Right lobe of liver (tissue), 6 donors: ENCODE measurements at regions not wholly inside any gene's neighbourhood (a gene's known extent, or its start where the extent isn't known, plus 50 kb on each side); places are given as distances from the start of the nearest gene placed in this dataset.

ENCODE experiments used
- ATAC-seq, 4 donors: fragments of 200-7000 bp; cut with Tn5 transposase; one replicate each; pipeline ENCODE4 v1.9.1; 2020; ENCODE audit warnings: mild to moderate bottlenecking in 4 of 4, moderate library complexity in 4 of 4
- DNase-seq, 3 donors: peaks; one replicate each; pipeline ENCODE4 v3.0.0-alpha.2; 2020
- H3K27ac ChIP-seq, 3 donors: fragments of 200-600 bp; one replicate each; pipeline ENCODE4 v1.8.0; 2022
- H3K27me3 ChIP-seq, 2 donors: fragments of 200-600 bp; one replicate each; pipeline ENCODE4 v1.8.0; 2022
- H3K36me3 ChIP-seq, 4 donors: fragments of 200-600 bp; sonication (generic) in 1 of 4; one replicate each; pipeline versions ENCODE4 v1.5.1 to v1.8.0; 2017 to 2022; ENCODE audit warnings: control low read depth in 1 of 4
- H3K4me1 ChIP-seq, 4 donors: fragments of 200-600 bp; sonication (generic) in 1 of 4; one replicate each; pipeline versions ENCODE4 v1.5.1 to v1.8.0; 2017 to 2022; ENCODE audit warnings: control low read depth in 1 of 4
- H3K4me3 ChIP-seq, 3 donors: fragments of 200-600 bp; one replicate each; pipeline ENCODE4 v1.8.0; 2022
- H3K9me3 ChIP-seq, 4 donors: fragments of 200-600 bp; sonication (generic) in 1 of 4; one replicate each; pipeline versions ENCODE4 v1.5.1 to v1.8.0; 2017 to 2022; ENCODE audit warnings: control low read depth in 1 of 4
- CTCF ChIP-seq, 4 donors: fragments of 200-600 bp in 3 of 4; fragments of 450-650 bp in 1 of 4; IDR thresholded peaks; one replicate each; pipeline versions ENCODE4 v1.5.1 to v1.8.0; 2016 to 2022; ENCODE audit warnings: antibody characterized with exemption in 4 of 4, mild to moderate bottlenecking in 2 of 4
- POLR2A ChIP-seq: fragments of 450-650 bp; IDR thresholded peaks from one replicate; pipeline ENCODE4 v1.6.1; 2017; ENCODE audit warnings: antibody characterized with exemption, mild to moderate bottlenecking
- WGBS: methylation state at CpG from one replicate; pipeline ENCODE4 v1.1.6; 2018; ENCODE audit warnings: low coverage, low lambda C conversion rate; ENCODE audit not compliant: insufficient coverage; ENCODE audit errors: missing lambda C conversion rate; 5-methylcytosine and 5-hydroxymethylcytosine counted together
- intact Hi-C, 2 donors: fragments of 100-400 bp; cut with DNase I; formaldehyde crosslinking; loops; one replicate each; pipeline versions ENCODE4 v1.11.2 to v1.14.1; 2022
- donor health status: DM: no; HTN: yes; CAD: no.
- donor health status: DM: no; HTN: no; CAD: no.
- donor health status: DM: no; HTN: no; CAD: no.
- donor health status: DM: no; HTN: yes; CAD: no.
- donor health status: DM: no; HTN: yes; CAD: no.

- H3K9me3 ChIP-seq: no peaks in the 10 kb centered on the region
- intact Hi-C loops: no loop called here
- DNase-seq (no peak), ATAC-seq (no peak)
- no peak overlapping the region for H3K4me3 ChIP-seq
- TF ChIP-seq POLR2A (no peak), CTCF (IDR thresholded peaks at IDR 0.05) (no peak)
- no peak overlapping the region for H3K27ac ChIP-seq
- no peaks in the 10 kb centered on the region for H3K27me3 ChIP-seq
- H3K36me3 ChIP-seq: no peaks in the 10 kb centered on the region
- 30% methylated on average over 2 of the region's 2 CpGs for WGBS
- H3K4me1 ChIP-seq: no peaks in the 10 kb centered on the region
Observed at GRCh38 chr3:67076607-67077006, 78.5 kb downstream of the KBTBD8 start.

- Histone ChIP-seq H3K4me3 (no peak overlapping the region), H3K27ac (no peak overlapping the region), H3K27me3 (no peaks in the 10 kb centered on the region), H3K4me1 (no peaks in the 10 kb centered on the region), H3K36me3 (no peaks in the 10 kb centered on the region), H3K9me3 (no peaks in the 10 kb centered on the region)
- no peak for DNase-seq
- intact Hi-C loops: no loop called here
- no peak for ATAC-seq
- TF ChIP-seq CTCF (IDR thresholded peaks at IDR 0.05): no peak
- TF ChIP-seq POLR2A: no peak
Observed at GRCh38 chr3:67077656-67078055, 79.5 kb downstream of the KBTBD8 start.

GRCh38 chr3:67082533-67083024 is 84.5 kb downstream of the KBTBD8 start:
- Histone ChIP-seq H3K36me3 (no peaks in the 10 kb centered on the region), H3K27me3 (no peaks in the 10 kb centered on the region), H3K9me3 (no peaks in the 10 kb centered on the region), H3K4me3 (no peak overlapping the region), H3K27ac (no peak overlapping the region), H3K4me1 (no peaks in the 10 kb centered on the region)
- no peak for TF ChIP-seq POLR2A
- TF ChIP-seq CTCF (IDR thresholded peaks at IDR 0.05): no peak
- intact Hi-C loops: no loop called here
- ATAC-seq (no peak), DNase-seq (no peak)
- 69% methylated on average over 2 of the region's 4 CpGs for WGBS

- no peak for TF ChIP-seq POLR2A
- no peak for TF ChIP-seq CTCF (IDR thresholded peaks at IDR 0.05)
- Histone ChIP-seq H3K36me3 (no peaks in the 10 kb centered on the region), H3K4me3 (no peak overlapping the region), H3K4me1 (no peaks in the 10 kb centered on the region), H3K9me3 (no peaks in the 10 kb centered on the region), H3K27me3 (no peaks in the 10 kb centered on the region), H3K27ac (no peak overlapping the region)
- intact Hi-C loops: no loop called here
- DNase-seq (no peak), ATAC-seq (no peak)
- WGBS: 21% methylated on average over 1 of the region's 1 CpG
Observed at GRCh38 chr3:67083277-67083676, 85.2 kb downstream of the KBTBD8 start.

- H3K9me3 ChIP-seq: no peaks in the 10 kb centered on the region
- no peaks in the 10 kb centered on the region for H3K36me3 ChIP-seq
- intact Hi-C loops: no loop called here
- H3K27ac ChIP-seq: no peak overlapping the region
- H3K27me3 ChIP-seq: no peaks in the 10 kb centered on the region
- H3K4me1 ChIP-seq: no peaks in the 10 kb centered on the region
- no peak overlapping the region for H3K4me3 ChIP-seq
- ATAC-seq (no peak), DNase-seq (no peak)
- whole genome bisulfite sequencing: 73% methylated on average over 1 of the region's 1 CpG
- TF ChIP-seq CTCF (IDR thresholded peaks at IDR 0.05) (no peak), POLR2A (no peak)
Observed at GRCh38 chr3:67087788-67088187, 89.7 kb downstream of the KBTBD8 start.
